PC-9 (cell line): ENCODE measurements at regions not wholly inside any gene's neighbourhood (a gene's known extent, or its start where the extent isn't known, plus 50 kb on each side); places are given as distances from the start of the nearest gene placed in this dataset.

Experiments used
- BruUV-seq: library from RNA; stranded (reverse); fragments of 400-500 nt; replicated peaks from 2 replicates; lab custom pipeline; 2021; lab: Mats Ljungman, UMichigan
- CTCF ChIA-PET: fragments of 300-600 bp; sonication (Branson Sonifier 250); formaldehyde crosslinking; loops from one replicate; lab custom pipeline; 2022; ENCODE audit warnings: antibody characterized with exemption; lab: Charles Lee
- POLR2A ChIA-PET: fragments of 300-600 bp; sonication (Branson Sonifier 250); formaldehyde crosslinking; loops from one replicate; lab custom pipeline; 2022; ENCODE audit warnings: antibody characterized with exemption; ENCODE audit not compliant: unreplicated experiment; lab: Charles Lee
- DNase-seq, 2 experiments: peaks; one replicate each; pipeline versions ENCODE4 v3.0.0 to v3.0.0-alpha.2; 2015 to 2022; ENCODE audit warnings: mixed read lengths in 1 of 2
- H2AFZ ChIP-seq: fragments of 200-600 bp; sonication (generic); 2 replicates; pipeline ENCODE4 v1.8.1; 2017; ENCODE audit warnings: antibody characterized with exemption
- H3F3A ChIP-seq: fragments of 200-600 bp; sonication (generic); 2 replicates; pipeline ENCODE4 v1.8.1; 2017; ENCODE audit warnings: antibody characterized with exemption, mild to moderate bottlenecking, low read depth; ENCODE audit not compliant: insufficient read depth
- H3K27ac ChIP-seq: fragments of 200-600 bp; sonication (generic); 2 replicates; pipeline ENCODE4 v1.6.1; 2016; ENCODE audit warnings: mixed run types
- H3K27me3 ChIP-seq: fragments of 200-600 bp; sonication (generic); 2 replicates; pipeline ENCODE4 v1.6.1; 2016; ENCODE audit warnings: low read depth, mixed run types; ENCODE audit not compliant: insufficient read depth
- H3K36me3 ChIP-seq: fragments of 200-600 bp; sonication (generic); 2 replicates; pipeline ENCODE4 v1.6.1; 2016; ENCODE audit warnings: low read depth, mixed run types
- H3K4me1 ChIP-seq: fragments of 200-600 bp; sonication (generic); replicated peaks from 2 replicates; pipeline ENCODE4 v1.6.1; 2016; ENCODE audit warnings: mixed run types; ENCODE audit not compliant: insufficient read depth
- H3K4me2 ChIP-seq: fragments of 200-600 bp; sonication (generic); 2 replicates; pipeline ENCODE4 v1.6.1; 2017; ENCODE audit warnings: mixed run types
- H3K4me3 ChIP-seq: fragments of 200-600 bp; sonication (generic); 2 replicates; pipeline ENCODE4 v1.6.1; 2016; ENCODE audit warnings: mixed run types
- H3K79me2 ChIP-seq: fragments of 200-600 bp; sonication (generic); 2 replicates; pipeline ENCODE4 v1.6.1; 2017; ENCODE audit warnings: low read depth, mixed run types
- H3K9me2 ChIP-seq: fragments of 200-600 bp; sonication (generic); 2 replicates; pipeline ENCODE4 v1.8.1; 2017; ENCODE audit warnings: mild to moderate bottlenecking; ENCODE audit not compliant: insufficient read depth
- H3K9me3 ChIP-seq: fragments of 200-600 bp; sonication (generic); 2 replicates; pipeline ENCODE4 v1.8.1; 2016; ENCODE audit warnings: low read depth; ENCODE audit not compliant: insufficient read depth
- H4K20me1 ChIP-seq: fragments of 200-600 bp; sonication (generic); 2 replicates; pipeline ENCODE4 v1.8.1; 2017; ENCODE audit not compliant: insufficient read depth
- CTCF ChIP-seq: fragments of 200-600 bp; sonication (generic); conservative IDR thresholded peaks from 2 replicates; pipeline ENCODE4 v1.6.1; 2017; ENCODE audit warnings: mixed run types, antibody characterized with exemption, mild to moderate bottlenecking, moderate library complexity
- EZH2 ChIP-seq: fragments of 200-600 bp; sonication (generic); IDR thresholded peaks from 2 replicates; pipeline ENCODE4 v1.8.0; 2017; ENCODE audit warnings: antibody characterized with exemption, low read depth
- intact Hi-C: fragments of 100-400 bp; cut with micrococcal nuclease; formaldehyde crosslinking; loops from one replicate; pipeline ENCODE4 v1.10.0; 2022; ENCODE audit not compliant: unreplicated experiment

- Histone ChIP-seq H3K9me3 (no peaks in the 10 kb centered on the region), H3F3A (no peaks in the 10 kb centered on the region), H4K20me1 (no peaks in the 10 kb centered on the region), H3K9me2 (peaks cover 2% of the 10 kb centered on the region; the same call in 1 of the 2 replicates), H3K36me3 (no peaks in the 10 kb centered on the region), H3K27me3 (no peaks in the 10 kb centered on the region), H3K79me2 (no peaks in the 10 kb centered on the region), H3K27ac (no peak overlapping the region), H3K4me1 (peaks cover 10% of the 10 kb centered on the region; the same call in 1 of the 2 replicates), H3K4me2 (no peak overlapping the region), H3K4me3 (no peak overlapping the region), H2AFZ (no peak overlapping the region)
- intact Hi-C loops: no loop called here
- DNase-seq: no peak
- ChIA-PET POLR2A (no interaction called here), CTCF (no interaction called here)
- no TSS peak for BruUV-seq
- TF ChIP-seq EZH2 (no peak), CTCF (no peak)
Observed at GRCh38 chr12:30006021-30006420, 222.3 kb upstream of the TMTC1 start.

GRCh38 chr12:30003321-30003720 is 219.6 kb upstream of the TMTC1 start:
- Histone ChIP-seq H3K4me1 (no peaks in the 10 kb centered on the region), H3K36me3 (no peaks in the 10 kb centered on the region), H3K4me3 (no peak overlapping the region), H3K9me3 (no peaks in the 10 kb centered on the region), H4K20me1 (no peaks in the 10 kb centered on the region), H3K4me2 (no peak overlapping the region), H3K79me2 (no peaks in the 10 kb centered on the region), H3K27me3 (no peaks in the 10 kb centered on the region), H3F3A (no peaks in the 10 kb centered on the region), H3K9me2 (peaks cover 4% of the 10 kb centered on the region; the same call in 1 of the 2 replicates), H3K27ac (no peak overlapping the region), H2AFZ (no peak overlapping the region)
- BruUV-seq: no TSS peak
- intact Hi-C loops: no loop called here
- CTCF ChIA-PET: no interaction called here
- TF ChIP-seq EZH2 (no peak), CTCF (no peak)
- DNase-seq: no peak
- POLR2A ChIA-PET: no interaction called here

- H3K4me2 ChIP-seq: no peak overlapping the region
- H3K36me3 ChIP-seq: no peaks in the 10 kb centered on the region
- no peaks in the 10 kb centered on the region for H3K4me1 ChIP-seq
- BruUV-seq: no TSS peak
- no peaks in the 10 kb centered on the region for H3K9me3 ChIP-seq
- H3K27ac ChIP-seq: no peak overlapping the region
- ChIA-PET POLR2A (no interaction called here), CTCF (no interaction called here)
- H4K20me1 ChIP-seq: no peaks in the 10 kb centered on the region
- DNase-seq: no peak
- peaks cover 4% of the 10 kb centered on the region; the same call in 1 of the 2 replicates for H3K9me2 ChIP-seq
- no peak overlapping the region for H2AFZ ChIP-seq
- TF ChIP-seq CTCF (no peak), EZH2 (no peak)
- H3F3A ChIP-seq: no peaks in the 10 kb centered on the region
- no peaks in the 10 kb centered on the region for H3K79me2 ChIP-seq
- no peak overlapping the region for H3K4me3 ChIP-seq
- intact Hi-C loops: no loop called here
- H3K27me3 ChIP-seq: no peaks in the 10 kb centered on the region
Observed at GRCh38 chr12:30002677-30003076, 218.9 kb upstream of the TMTC1 start.
